ENCODE measurements at regions not wholly inside any gene's neighbourhood (a gene's known extent, or its start where the extent isn't known, plus 50 kb on each side); places are given as distances from the start of the nearest gene placed in this dataset.

DNA sequence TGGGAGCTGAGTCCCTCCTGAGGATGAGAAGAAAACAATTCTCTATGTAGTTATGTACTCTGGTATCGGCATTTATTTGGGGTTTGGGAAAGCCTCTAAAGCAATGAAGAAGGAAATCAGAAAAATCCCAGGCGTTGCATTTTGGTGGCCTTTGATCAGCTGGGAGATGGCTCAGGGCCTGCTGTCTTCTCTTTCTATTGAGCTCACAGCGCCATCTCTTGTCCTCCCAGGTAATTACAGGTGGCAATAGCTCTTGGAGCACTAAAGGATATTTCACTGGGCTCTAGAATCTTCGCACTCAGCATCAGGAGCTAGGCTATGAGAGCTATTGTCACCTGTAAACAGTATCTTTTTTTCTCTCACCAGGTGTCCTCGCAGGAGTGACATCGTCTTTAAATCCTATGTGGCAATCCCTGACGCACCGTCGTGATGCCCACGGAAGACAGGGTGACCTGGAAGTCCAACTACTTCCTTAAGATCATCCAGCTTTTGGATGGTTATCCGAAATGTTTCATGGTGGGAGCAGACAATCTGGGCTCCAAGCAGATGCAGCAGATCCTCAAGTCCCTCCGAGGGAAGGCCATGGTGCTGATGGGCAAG lies 76.1 kb upstream of the PMAIP1 start:
- H3K27me3 Mint-ChIP-seq: peaks cover 10% of the 10 kb centered on the region
- no peak overlapping the region for H3K4me3 Mint-ChIP-seq
- H3K9me3 Mint-ChIP-seq (ENCODE audit: low read depth): no peaks in the 10 kb centered on the region
- no peaks in the 10 kb centered on the region for H3K4me1 Mint-ChIP-seq
- POLR2A ChIA-PET: no interaction called here
- H3K27ac Mint-ChIP-seq: no peak overlapping the region
- ATAC-seq (peak; percentile 55), DNase-seq (peak; percentile 76)
- CTCF ChIA-PET: interaction anchor here (0.6 to 4.2 kb wide), 29 partner anchors 10 to 1635 kb away, joined by 3 to 54 read pairs (median 3); partner anchors contain the start of gene CCBE1
- H3K36me3 Mint-ChIP-seq (ENCODE audit: low read depth): no peaks in the 10 kb centered on the region
- intact Hi-C loops (cut with DNase I, micrococcal nuclease): loop anchor here (1.0 to 5.0 kb wide), 7 partner anchors 40 to 516 kb away; partner anchors contain the start of gene CCBE1 (in 2 of the 2)

DNA sequence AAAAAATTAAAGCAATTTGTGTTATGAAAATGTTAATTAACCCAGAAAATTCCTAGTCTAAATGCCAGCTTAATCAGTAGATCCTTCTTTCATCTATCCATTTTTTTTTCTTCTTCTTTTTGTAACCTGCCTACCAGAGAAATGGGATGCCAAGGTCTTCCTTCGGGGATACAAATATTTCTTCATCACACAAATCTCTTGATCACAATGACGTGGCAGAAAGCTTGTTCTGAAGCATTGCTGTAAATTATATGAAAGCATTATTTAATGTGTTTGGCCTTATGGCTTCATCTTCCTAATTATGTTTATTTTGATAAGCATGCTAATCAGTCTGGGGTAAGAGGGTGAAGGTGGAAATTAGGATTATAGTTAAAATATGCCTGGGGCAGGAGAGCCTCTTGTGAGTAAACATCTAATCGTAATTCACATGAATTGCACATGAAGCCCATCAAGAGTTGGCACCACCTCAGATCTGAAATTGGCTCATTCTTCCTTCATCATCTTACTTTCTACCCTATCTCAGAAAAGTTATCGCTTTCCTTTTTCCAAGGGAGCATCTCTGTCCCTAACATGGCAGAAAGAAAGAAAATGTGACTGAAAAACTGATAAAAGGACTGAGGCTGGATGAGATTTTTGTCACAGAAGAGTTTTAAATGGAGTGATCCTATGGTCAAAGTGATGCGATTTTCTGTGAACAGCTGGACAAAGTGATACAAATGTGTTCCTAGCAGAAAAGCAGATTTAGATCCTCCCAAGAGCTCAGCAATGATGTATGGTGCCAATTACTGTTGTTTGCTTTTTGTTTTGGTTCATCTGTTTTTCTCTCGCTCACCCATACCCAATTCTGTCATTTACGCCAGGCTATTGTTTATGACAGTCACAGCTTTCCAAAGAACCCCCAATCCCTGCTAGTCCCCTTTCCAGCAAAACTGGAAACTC lies 76.9 kb upstream of the PMAIP1 start:
- H3K27ac Mint-ChIP-seq: no peak overlapping the region
- POLR2A ChIA-PET: no interaction called here
- H3K9me3 Mint-ChIP-seq (ENCODE audit: low read depth): no peaks in the 10 kb centered on the region
- DNase-seq (no peak), ATAC-seq (no peak)
- intact Hi-C loops (cut with DNase I, micrococcal nuclease): loop anchor here (1.0 to 5.0 kb wide), 7 partner anchors 40 to 516 kb away; partner anchors contain the start of gene CCBE1 (in 2 of the 2)
- CTCF ChIA-PET: interaction anchor here (0.6 to 4.2 kb wide), 28 partner anchors 10 to 792 kb away, joined by 3 to 54 read pairs (median 3); partner anchors contain the start of gene CCBE1
- H3K36me3 Mint-ChIP-seq (ENCODE audit: low read depth): no peaks in the 10 kb centered on the region
- H3K4me3 Mint-ChIP-seq: no peak overlapping the region
- peaks cover 10% of the 10 kb centered on the region for H3K27me3 Mint-ChIP-seq
- H3K4me1 Mint-ChIP-seq: no peaks in the 10 kb centered on the region

DNA sequence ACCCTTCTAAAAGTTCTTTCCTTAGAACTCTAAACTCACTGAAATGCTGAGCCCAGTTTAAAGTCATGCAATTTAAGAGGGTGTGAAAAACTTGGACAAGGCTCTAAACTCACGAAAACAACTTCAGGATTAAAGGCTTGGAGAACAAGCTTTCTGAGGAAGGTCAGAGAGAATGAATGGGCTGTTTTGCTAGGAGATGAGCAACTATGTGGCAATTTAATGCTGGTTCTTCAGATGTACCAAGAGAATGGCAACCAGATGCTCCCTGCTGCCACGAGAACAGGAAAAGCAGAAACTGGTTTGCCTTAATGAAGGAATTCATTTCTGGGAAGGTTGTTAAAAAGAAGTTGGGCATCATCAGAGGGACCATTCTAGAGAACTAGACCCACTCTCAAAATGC lies 77.8 kb upstream of the PMAIP1 start:
- ATAC-seq (no peak), DNase-seq (no peak)
- H3K27ac Mint-ChIP-seq: no peak overlapping the region
- H3K27me3 Mint-ChIP-seq: peaks cover 13% of the 10 kb centered on the region
- no peaks in the 10 kb centered on the region for H3K4me1 Mint-ChIP-seq
- no peaks in the 10 kb centered on the region for H3K9me3 Mint-ChIP-seq (ENCODE audit: low read depth)
- no peaks in the 10 kb centered on the region for H3K36me3 Mint-ChIP-seq (ENCODE audit: low read depth)
- CTCF ChIA-PET: interaction anchor here (0.7 to 4.2 kb wide), 7 partner anchors 14 to 1429 kb away, joined by 3 to 54 read pairs (median 11); partner anchors contain the start of gene CCBE1
- no peak overlapping the region for H3K4me3 Mint-ChIP-seq
- intact Hi-C loops (cut with DNase I, micrococcal nuclease): loop anchor here (2.0 to 5.0 kb wide), 4 partner anchors 125 to 515 kb away; partner anchors contain the start of gene CCBE1 (in 2 of the 2)
- POLR2A ChIA-PET: no interaction called here

DNA sequence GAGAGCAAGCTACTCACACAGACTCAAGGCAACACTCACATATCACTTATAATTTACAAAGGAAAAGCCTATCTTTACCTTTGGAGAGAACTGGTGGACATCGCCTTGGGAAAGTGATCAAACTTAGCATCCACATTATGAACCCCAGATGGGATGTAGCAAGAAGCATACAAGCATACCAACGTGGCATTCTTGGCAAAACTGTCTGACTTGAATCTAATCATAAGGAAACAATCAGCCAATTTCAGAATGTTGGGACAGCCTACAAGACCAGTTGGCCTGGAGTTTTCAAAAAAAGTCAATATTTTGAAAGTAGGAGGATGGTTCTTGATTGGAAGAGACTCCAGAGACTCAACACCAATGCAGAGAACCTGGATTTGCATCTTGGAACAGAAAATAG lies 79.1 kb upstream of the PMAIP1 start:
- Mint-ChIP-seq H3K27me3 (peaks cover 12% of the 10 kb centered on the region), H3K9me3 (ENCODE audit: low read depth) (no peaks in the 10 kb centered on the region), H3K36me3 (ENCODE audit: low read depth) (no peaks in the 10 kb centered on the region), H3K4me1 (no peaks in the 10 kb centered on the region), H3K27ac (no peak overlapping the region), H3K4me3 (no peak overlapping the region)
- no peak for ATAC-seq
- intact Hi-C loops (cut with DNase I, micrococcal nuclease): loop anchor here in 1 of 2 experiments (5.0 kb wide), 3 partner anchors 123 to 513 kb away; partner anchors contain the start of gene CCBE1
- no peak for DNase-seq
- ChIA-PET CTCF (interaction anchor here (4.2 kb wide), 1 partner anchor 361 kb away, joined by 54 read pairs; no protein-coding TSS in a partner anchor), POLR2A (no interaction called here)

DNA sequence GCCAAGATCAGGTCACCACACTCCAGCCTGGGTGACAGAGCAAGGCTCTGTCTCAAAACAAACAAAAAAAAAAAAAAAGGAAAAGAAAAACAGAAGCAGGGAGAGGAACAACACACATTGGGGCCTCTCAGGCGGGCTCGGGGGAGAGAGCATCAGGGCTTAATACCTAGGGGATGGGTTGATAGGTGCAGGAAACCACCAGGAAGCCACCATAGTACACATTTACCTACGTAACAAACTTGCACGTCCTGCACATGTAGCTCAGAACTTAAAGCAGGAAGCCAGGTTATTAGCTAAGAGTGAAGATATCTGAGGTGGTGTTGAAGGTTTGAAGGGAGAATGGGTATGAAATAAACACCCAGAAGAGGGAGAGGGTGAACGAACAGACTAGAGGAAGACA lies 81.0 kb upstream of the PMAIP1 start:
- Mint-ChIP-seq H3K27me3 (peaks cover 12% of the 10 kb centered on the region), H3K36me3 (ENCODE audit: low read depth) (no peaks in the 10 kb centered on the region), H3K4me1 (no peaks in the 10 kb centered on the region), H3K27ac (no peak overlapping the region), H3K4me3 (no peak overlapping the region), H3K9me3 (ENCODE audit: low read depth) (no peaks in the 10 kb centered on the region)
- ChIA-PET CTCF (interaction anchor here (0.6 kb wide), 1 partner anchor 75 kb away, joined by 3 read pairs; no protein-coding TSS in a partner anchor), POLR2A (no interaction called here)
- intact Hi-C loops (cut with DNase I, micrococcal nuclease): no loop called here
- DNase-seq: no peak
- ATAC-seq: no peak

DNA sequence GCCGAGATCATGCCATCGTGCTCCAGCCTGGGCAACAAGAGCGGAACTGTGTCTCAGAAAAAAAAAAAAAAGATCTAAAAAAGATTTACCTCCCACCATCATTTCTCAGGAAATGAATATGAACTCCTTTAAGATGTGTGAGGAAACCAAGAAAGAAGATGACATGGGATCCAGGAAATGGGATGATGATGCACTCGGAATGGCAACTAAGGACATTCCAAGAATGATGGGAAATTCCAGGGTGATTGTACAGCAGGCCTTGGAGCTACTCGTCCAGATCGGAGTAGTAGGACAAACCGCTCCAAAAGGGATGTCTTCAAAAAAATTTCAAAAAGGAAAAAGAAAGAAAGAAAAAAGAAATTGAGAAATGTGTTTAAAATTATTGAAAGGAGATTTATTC lies 84.9 kb upstream of the PMAIP1 start:
- intact Hi-C loops (cut with DNase I, micrococcal nuclease): no loop called here

DNA sequence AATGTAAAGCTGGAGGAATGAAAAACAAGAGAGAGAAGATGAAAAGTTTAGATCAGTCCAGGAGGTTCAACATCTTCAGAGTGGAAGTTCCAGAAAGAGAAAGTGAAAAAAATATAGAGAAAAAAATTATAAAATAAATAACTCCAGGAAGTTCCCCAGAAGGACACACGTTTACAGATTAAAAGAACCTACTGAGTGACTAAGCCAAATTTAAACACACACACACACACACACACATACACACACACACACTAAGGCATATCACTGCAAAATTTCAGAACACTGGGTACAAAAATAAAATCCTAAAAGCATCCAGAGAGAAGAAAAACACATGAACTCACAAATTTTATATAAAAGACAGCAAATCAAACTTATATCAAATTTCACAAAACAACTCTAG lies 85.9 kb upstream of the PMAIP1 start:
- DNase-seq (no peak), ATAC-seq (no peak)
- Mint-ChIP-seq H3K4me1 (no peaks in the 10 kb centered on the region), H3K36me3 (ENCODE audit: low read depth) (no peaks in the 10 kb centered on the region), H3K27me3 (peaks cover 22% of the 10 kb centered on the region), H3K4me3 (no peak overlapping the region), H3K27ac (no peak overlapping the region), H3K9me3 (ENCODE audit: low read depth) (no peaks in the 10 kb centered on the region)
- intact Hi-C loops (cut with DNase I, micrococcal nuclease): no loop called here
- ChIA-PET CTCF (interaction anchor here (0.6 to 1.4 kb wide), 2 partner anchors 9 to 215 kb away, joined by 3 to 8 read pairs; no protein-coding TSS in a partner anchor), POLR2A (no interaction called here)

More for the DNA sequence above, 84.9 kb upstream of the PMAIP1 start:
- peaks cover 23% of the 10 kb centered on the region for H3K27me3 Mint-ChIP-seq
- ATAC-seq (no peak), DNase-seq (no peak)
- ChIA-PET POLR2A (no interaction called here), CTCF (no interaction called here)
- H3K4me1 Mint-ChIP-seq: no peaks in the 10 kb centered on the region
- no peaks in the 10 kb centered on the region for H3K9me3 Mint-ChIP-seq (ENCODE audit: low read depth)
- no peak overlapping the region for H3K27ac Mint-ChIP-seq
- no peaks in the 10 kb centered on the region for H3K36me3 Mint-ChIP-seq (ENCODE audit: low read depth)
- H3K4me3 Mint-ChIP-seq: no peak overlapping the region

DNA sequence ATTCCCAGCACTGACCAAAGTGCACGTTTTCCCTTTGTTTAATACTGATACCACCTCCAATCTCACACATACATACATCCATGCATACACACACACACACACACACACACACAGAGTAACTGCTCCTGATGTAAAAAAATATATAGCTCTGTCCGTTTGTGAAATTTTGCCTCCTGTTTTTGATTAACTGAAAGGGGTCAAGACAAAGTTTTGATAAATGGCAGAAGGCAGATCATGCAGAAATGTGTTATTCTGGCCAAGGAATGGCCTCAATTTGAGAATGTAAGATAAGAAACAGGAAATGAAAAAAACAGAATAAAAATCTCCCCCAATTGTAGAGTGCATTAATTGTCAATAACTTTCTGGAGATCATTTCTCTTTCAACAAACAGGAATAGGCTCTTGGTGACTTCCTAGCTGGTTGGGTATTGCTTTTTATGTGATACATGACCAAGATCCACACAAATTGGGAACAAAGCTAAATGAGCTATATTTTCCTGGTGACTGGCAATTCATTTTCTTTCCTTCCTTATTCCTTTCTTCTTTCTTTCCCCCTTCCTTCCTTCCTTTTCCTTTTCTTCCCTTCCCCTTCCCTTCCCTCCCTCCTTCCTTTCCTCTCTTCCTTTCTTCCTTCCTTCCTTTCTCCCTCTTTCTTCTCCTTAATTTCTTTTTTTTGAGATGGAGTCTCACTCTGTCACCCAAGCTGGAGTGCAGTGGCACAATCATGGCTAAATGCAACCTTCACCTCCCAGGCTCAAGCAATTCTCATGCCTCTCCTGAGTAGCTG lies 88.9 kb upstream of the PMAIP1 start:
- Mint-ChIP-seq H3K36me3 (ENCODE audit: low read depth) (no peaks in the 10 kb centered on the region), H3K27me3 (peaks cover 17% of the 10 kb centered on the region), H3K4me1 (no peaks in the 10 kb centered on the region), H3K9me3 (ENCODE audit: low read depth) (no peaks in the 10 kb centered on the region), H3K27ac (no peak overlapping the region), H3K4me3 (no peak overlapping the region)
- intact Hi-C loops (cut with DNase I, micrococcal nuclease): no loop called here
- POLR2A ChIA-PET: no interaction called here
- CTCF ChIA-PET: no interaction called here
- ATAC-seq: no peak
- no peak for DNase-seq

DNA sequence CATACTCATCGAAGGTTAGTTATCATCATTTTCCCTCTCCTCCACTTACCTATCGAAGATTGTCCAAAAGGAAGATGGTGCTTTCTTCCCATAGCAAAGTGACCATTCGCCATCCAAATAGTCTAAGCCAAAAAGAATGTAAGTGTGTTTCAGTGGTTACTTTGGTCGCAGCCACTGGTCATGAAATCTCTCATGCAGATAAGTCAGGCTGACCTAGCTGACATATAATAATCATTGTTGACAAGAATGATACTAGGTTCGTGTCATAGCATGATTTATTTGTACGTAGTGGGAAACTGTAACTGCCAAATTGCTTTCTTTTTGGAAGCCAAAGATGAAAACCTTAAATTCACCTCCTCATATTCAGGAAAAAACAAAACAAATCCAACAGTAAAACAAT lies 89.6 kb upstream of the PMAIP1 start:
- H3K27me3 Mint-ChIP-seq: peaks cover 17% of the 10 kb centered on the region
- H3K4me3 Mint-ChIP-seq: no peak overlapping the region
- ATAC-seq: no peak
- POLR2A ChIA-PET: interaction anchor here (0.6 to 0.7 kb wide), 2 partner anchors 28 to 174 kb away, joined by 3 to 4 read pairs; no protein-coding TSS in a partner anchor
- no peaks in the 10 kb centered on the region for H3K4me1 Mint-ChIP-seq
- H3K9me3 Mint-ChIP-seq (ENCODE audit: low read depth): no peaks in the 10 kb centered on the region
- CTCF ChIA-PET: no interaction called here
- no peaks in the 10 kb centered on the region for H3K36me3 Mint-ChIP-seq (ENCODE audit: low read depth)
- no peak for DNase-seq
- H3K27ac Mint-ChIP-seq: no peak overlapping the region
- intact Hi-C loops (cut with DNase I, micrococcal nuclease): no loop called here

DNA sequence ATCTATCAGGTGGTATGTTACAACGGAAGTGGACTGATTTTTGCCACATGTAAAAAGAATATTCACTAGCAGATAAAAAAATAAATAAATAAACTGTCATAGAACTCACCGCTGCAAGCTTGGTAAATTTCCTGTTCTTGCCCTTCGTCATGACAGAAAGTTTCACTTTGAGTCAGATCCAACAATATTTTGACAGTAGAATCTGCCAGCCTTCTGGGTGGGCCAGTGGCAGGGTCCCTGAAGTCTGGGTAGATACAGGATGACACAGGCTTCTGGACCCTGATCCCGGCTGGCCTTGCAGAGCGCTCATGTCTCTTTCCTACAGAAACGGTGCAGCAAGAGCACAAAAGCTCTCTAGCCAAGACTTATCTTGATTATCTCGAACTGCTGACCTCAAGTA lies 97.8 kb upstream of the PMAIP1 start:
- intact Hi-C loops (cut with DNase I, micrococcal nuclease): no loop called here
- CTCF ChIA-PET: interaction anchor here (1.0 kb wide), 1 partner anchor 152 kb away, joined by 4 read pairs; no protein-coding TSS in a partner anchor
- Mint-ChIP-seq H3K36me3 (ENCODE audit: low read depth) (no peaks in the 10 kb centered on the region), H3K9me3 (ENCODE audit: low read depth) (no peaks in the 10 kb centered on the region), H3K4me3 (no peak overlapping the region), H3K27me3 (no peaks in the 10 kb centered on the region), H3K27ac (no peak overlapping the region), H3K4me1 (peaks cover 5% of the 10 kb centered on the region)
- POLR2A ChIA-PET: no interaction called here
- no peak for DNase-seq
- ATAC-seq: no peak

DNA sequence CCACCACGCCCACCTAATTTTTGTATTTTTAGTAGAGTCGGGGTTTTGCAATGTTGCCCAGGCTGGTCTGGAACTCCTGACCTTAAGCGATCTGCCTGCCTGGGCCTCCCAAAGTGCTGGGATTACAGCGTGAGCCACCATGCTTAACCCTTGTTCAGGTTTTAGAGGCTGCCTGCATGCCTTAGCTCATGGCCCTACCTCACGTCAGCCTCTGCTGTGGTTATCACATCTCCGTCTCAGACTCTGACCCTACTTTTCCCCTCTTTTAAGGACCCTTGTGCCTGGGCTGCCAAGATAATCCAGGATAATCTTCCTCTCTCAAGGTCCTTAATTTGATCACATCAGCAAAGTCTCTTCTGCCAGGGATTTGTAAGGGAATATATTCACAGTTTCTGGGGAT lies 98.2 kb upstream of the PMAIP1 start:
- Mint-ChIP-seq H3K36me3 (ENCODE audit: low read depth) (no peaks in the 10 kb centered on the region), H3K4me3 (no peak overlapping the region), H3K27me3 (no peaks in the 10 kb centered on the region), H3K9me3 (ENCODE audit: low read depth) (no peaks in the 10 kb centered on the region), H3K27ac (no peak overlapping the region), H3K4me1 (peaks cover 5% of the 10 kb centered on the region)
- ATAC-seq (no peak), DNase-seq (no peak)
- ChIA-PET POLR2A (no interaction called here), CTCF (no interaction called here)
- intact Hi-C loops (cut with DNase I, micrococcal nuclease): no loop called here
